ENCODE measurements at regions not wholly inside any gene's neighbourhood (a gene's known extent, or its start where the extent isn't known, plus 50 kb on each side); places are given as distances from the start of the nearest gene placed in this dataset.

GRCh38 chr5:173781432-173781815 lies 106.7 kb upstream of the CPEB4 start:
- no peak for ATAC-seq
- intact Hi-C loops (cut with DNase I, micrococcal nuclease): no loop called here
- H3K36me3 ChIP-seq (ENCODE audit: low read depth): no peaks in the 10 kb centered on the region
- TF ChIP-seq, protein P1, sequence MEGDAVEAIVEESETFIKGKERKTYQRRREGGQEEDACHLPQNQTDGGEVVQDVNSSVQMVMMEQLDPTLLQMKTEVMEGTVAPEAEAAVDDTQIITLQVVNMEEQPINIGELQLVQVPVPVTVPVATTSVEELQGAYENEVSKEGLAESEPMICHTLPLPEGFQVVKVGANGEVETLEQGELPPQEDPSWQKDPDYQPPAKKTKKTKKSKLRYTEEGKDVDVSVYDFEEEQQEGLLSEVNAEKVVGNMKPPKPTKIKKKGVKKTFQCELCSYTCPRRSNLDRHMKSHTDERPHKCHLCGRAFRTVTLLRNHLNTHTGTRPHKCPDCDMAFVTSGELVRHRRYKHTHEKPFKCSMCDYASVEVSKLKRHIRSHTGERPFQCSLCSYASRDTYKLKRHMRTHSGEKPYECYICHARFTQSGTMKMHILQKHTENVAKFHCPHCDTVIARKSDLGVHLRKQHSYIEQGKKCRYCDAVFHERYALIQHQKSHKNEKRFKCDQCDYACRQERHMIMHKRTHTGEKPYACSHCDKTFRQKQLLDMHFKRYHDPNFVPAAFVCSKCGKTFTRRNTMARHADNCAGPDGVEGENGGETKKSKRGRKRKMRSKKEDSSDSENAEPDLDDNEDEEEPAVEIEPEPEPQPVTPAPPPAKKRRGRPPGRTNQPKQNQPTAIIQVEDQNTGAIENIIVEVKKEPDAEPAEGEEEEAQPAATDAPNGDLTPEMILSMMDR (IDR thresholded peaks at IDR 0.05): no peak
- no peak for DNase-seq
- no peaks in the 10 kb centered on the region for H3K9me3 ChIP-seq
- H3K4me1 ChIP-seq (ENCODE audit: low read depth): peaks cover 14% of the 10 kb centered on the region
- H3K4me3 ChIP-seq: no peak overlapping the region

DNA sequence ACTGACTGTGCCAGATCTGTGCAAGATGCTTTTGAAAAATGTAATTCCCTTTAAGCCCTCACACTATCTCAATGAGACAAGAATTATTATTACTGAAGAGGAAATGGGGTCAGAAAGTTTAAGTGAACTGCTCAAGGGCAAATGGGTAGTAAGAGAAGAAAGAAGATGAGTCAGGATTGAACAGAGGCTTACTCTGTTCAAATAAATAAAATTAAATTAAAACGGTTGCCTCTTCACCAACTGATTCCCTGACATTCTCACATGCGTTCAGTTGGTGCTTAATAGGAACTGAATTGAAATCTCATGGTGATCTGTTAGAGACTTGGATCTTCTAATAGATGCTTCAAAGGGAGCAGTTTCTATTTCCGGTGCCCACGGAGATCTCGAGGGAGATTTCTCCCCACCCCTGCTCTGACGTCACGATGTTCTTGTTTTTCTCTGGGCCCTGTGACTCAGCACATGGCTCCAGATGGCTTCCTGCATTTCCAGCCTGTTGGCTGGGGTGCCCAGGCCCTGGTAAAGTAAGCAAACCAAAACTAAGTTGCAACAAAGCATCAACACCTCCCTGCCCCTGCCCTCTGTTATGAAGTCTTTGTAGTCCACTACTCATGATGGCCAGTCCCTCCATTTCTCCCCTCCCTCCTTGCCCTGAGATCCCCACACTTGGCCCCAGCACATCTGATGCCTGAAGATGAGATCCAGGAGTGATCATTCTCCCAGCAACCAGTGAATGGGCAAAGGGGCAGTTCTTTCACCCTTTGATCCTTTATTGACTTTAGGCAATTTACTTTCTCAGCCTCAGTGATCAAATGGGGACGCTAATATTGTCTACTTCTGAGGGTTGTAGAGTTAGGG lies 106.1 kb upstream of the CPEB4 start:
- no peak overlapping the region for H3K4me3 ChIP-seq
- H3K4me1 ChIP-seq (ENCODE audit: low read depth): peaks cover 14% of the 10 kb centered on the region
- peak; percentile 69 for ATAC-seq
- DNase-seq: peak in 2 of 3 donors; percentile 71 to 72
- no peaks in the 10 kb centered on the region for H3K36me3 ChIP-seq (ENCODE audit: low read depth)
- TF ChIP-seq, protein P1 (IDR thresholded peaks at IDR 0.05): no peak
- intact Hi-C loops (cut with DNase I, micrococcal nuclease): no loop called here
- no peaks in the 10 kb centered on the region for H3K9me3 ChIP-seq

GRCh38 chr5:173782671-173783101 lies 105.5 kb upstream of the CPEB4 start:
- ATAC-seq (no peak), DNase-seq (no peak)
- no peaks in the 10 kb centered on the region for H3K9me3 ChIP-seq
- peaks cover 14% of the 10 kb centered on the region for H3K4me1 ChIP-seq (ENCODE audit: low read depth)
- intact Hi-C loops (cut with DNase I, micrococcal nuclease): no loop called here
- TF ChIP-seq, protein P1 (IDR thresholded peaks at IDR 0.05): no peak
- no peak overlapping the region for H3K4me3 ChIP-seq
- H3K36me3 ChIP-seq (ENCODE audit: low read depth): no peaks in the 10 kb centered on the region

DNA sequence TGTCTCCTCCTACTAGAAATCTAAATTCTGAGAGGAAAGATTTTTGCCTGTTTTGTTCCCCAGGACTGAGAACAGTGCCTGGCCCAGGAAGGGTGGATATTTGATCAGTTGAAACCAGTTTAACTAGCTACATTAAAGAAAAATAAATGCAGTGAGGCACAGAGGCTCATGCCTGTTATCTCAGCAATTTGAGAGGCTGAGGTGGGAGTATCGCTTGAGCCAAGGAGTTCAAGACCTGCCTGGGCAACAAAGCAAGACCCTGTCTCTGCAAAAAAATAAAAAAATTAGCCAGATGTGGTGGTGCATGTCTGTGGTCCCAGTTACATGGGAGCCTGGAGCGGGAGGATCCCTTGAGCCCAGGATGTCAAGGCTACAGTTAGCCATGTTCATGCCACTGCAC lies 104.8 kb upstream of the CPEB4 start:
- no peak overlapping the region for H3K4me3 ChIP-seq
- H3K36me3 ChIP-seq (ENCODE audit: low read depth): no peaks in the 10 kb centered on the region
- intact Hi-C loops (cut with DNase I, micrococcal nuclease): no loop called here
- H3K9me3 ChIP-seq: no peaks in the 10 kb centered on the region
- no peak for DNase-seq
- ATAC-seq: no peak
- TF ChIP-seq, protein P1 (IDR thresholded peaks at IDR 0.05): no peak
- peaks cover 11% of the 10 kb centered on the region for H3K4me1 ChIP-seq (ENCODE audit: low read depth)

DNA sequence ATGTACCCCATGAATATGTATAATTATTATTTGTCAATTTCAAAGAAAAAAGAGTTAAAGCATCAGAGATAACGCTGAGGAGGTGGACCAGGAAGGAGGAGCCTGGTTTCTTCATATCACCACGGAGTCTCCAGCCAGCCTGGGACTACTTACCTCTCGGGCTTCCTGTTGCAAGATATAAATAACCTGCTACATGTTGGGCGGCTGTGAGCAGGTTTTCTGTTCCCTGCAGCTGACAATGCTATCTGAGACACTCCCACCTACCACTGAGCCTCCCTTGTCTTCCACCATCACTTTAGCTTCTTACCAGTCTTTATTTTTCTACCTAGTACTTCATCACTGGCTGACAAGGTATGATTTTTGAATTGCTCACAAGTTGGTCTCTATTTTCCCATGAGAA lies 102.7 kb upstream of the CPEB4 start:
- intact Hi-C loops (cut with DNase I, micrococcal nuclease): no loop called here
- peaks cover 5% of the 10 kb centered on the region for H3K4me1 ChIP-seq (ENCODE audit: low read depth)
- no peak for ATAC-seq
- no peak overlapping the region for H3K4me3 ChIP-seq
- no peaks in the 10 kb centered on the region for H3K36me3 ChIP-seq (ENCODE audit: low read depth)
- no peak for DNase-seq
- TF ChIP-seq, protein P1 (IDR thresholded peaks at IDR 0.05): no peak
- no peaks in the 10 kb centered on the region for H3K9me3 ChIP-seq
